Kidney (tissue), 13 donors: ENCODE measurements at regions not wholly inside any gene's neighbourhood (a gene's known extent, or its start where the extent isn't known, plus 50 kb on each side); places are given as distances from the start of the nearest gene placed in this dataset.

ENCODE experiments used
- DNase-seq, 5 donors: peaks; one replicate each; pipeline ENCODE4 v3.0.0-alpha.2; 2013 to 2020
- FAIRE-seq: peaks from 2 replicates; lab custom pipeline; 2012; peaks lifted over from hg19 to GRCh38; lab: Jason Lieb, UNC
- H3K27ac ChIP-seq, 2 donors: one replicate each; pipeline ENCODE4 v1.7.0; 2013; ENCODE audit warnings: low read depth in 2 of 2, low read length in 2 of 2, inconsistent platforms in 1 of 2
- H3K27me3 ChIP-seq: one replicate; pipeline ENCODE4 v1.7.1; 2013; ENCODE audit warnings: low read length, inconsistent platforms; ENCODE audit not compliant: control insufficient read depth, insufficient read depth
- H3K36me3 ChIP-seq, 3 donors: one replicate each; pipeline versions ENCODE4 v1.7.0 to v1.7.1; 2013; ENCODE audit warnings: low read length in 3 of 3, control low read depth in 1 of 3, inconsistent platforms in 1 of 3; ENCODE audit not compliant: insufficient read depth in 3 of 3, control insufficient read depth in 2 of 3
- H3K4me1 ChIP-seq, 3 donors: one replicate each; pipeline versions ENCODE4 v1.7.0 to v1.7.1; 2013; ENCODE audit warnings: low read length in 3 of 3, inconsistent platforms in 1 of 3, low read depth in 1 of 3; ENCODE audit not compliant: control insufficient read depth in 2 of 3, insufficient read depth in 2 of 3
- H3K4me3 ChIP-seq, 3 donors: one replicate each; pipeline versions ENCODE4 v1.7.0 to v1.8.1; 2013; ENCODE audit warnings: low read length in 3 of 3, control low read depth in 1 of 3, inconsistent platforms in 1 of 3
- H3K9ac ChIP-seq, 3 donors: one replicate each; pipeline versions ENCODE4 v1.7.0 to v1.7.1; 2013; ENCODE audit warnings: low read length in 3 of 3, control low read depth in 1 of 3, inconsistent platforms in 1 of 3
- H3K9me3 ChIP-seq, 3 donors: one replicate each; pipeline versions ENCODE4 v1.7.0 to v1.7.1; 2013; ENCODE audit warnings: low read length in 3 of 3, control low read depth in 1 of 3, inconsistent platforms in 1 of 3; ENCODE audit not compliant: control insufficient read depth in 2 of 3, insufficient read depth in 1 of 3
- intact Hi-C: fragments of 100-400 bp; cut with DNase I; formaldehyde crosslinking; loops from one replicate; pipeline ENCODE4 v1.11.1; 2022
- TF ChIP-seq, protein P1 (sequence below): IDR thresholded peaks from 3 replicates; pipeline ENCODE4 v1.5.1; 2012; ENCODE audit warnings: mild to moderate bottlenecking, moderate library complexity, borderline replicate concordance; ENCODE audit not compliant: insufficient read depth; ENCODE audit errors: extremely low read depth
- donor health status: control.
- donor health status: control.
- donor health status: control.
- donor health status: control.
- donor health status: control.
- donor health status: DM: yes; HTN: yes; CAD: no.
- donor health status: Normal renal cell carcinoma (clear cell type).

DNA sequence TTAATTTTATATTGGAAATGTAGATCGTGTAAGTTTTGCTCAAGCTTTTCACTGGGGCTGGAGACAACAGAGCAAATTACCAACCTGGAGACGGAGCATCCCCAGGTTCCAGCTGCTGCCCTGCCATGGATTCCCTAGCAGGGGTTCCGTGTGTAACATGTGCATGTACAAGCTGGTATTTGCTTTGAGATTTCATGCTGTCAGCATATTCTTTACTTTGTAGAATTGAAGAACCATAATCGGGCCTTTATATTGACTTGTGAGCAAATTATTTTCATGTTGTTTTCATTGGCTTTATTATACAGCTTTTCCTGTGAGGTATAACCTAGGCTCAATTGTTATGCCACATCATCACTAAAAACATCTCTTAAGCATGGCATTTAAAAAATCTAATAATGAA lies 369.2 kb upstream of the COBL start:
- no peak for DNase-seq
- FAIRE-seq = no peak
- intact Hi-C loops = no loop called here
- Histone ChIP-seq H3K27ac (no peak overlapping the region), H3K36me3 (no peaks in the 10 kb centered on the region), H3K4me3 (no peak overlapping the region), H3K27me3 (no peaks in the 10 kb centered on the region), H3K9ac (no peak overlapping the region), H3K4me1 (no peaks in the 10 kb centered on the region), H3K9me3 (no peaks in the 10 kb centered on the region)
- TF ChIP-seq, protein P1, sequence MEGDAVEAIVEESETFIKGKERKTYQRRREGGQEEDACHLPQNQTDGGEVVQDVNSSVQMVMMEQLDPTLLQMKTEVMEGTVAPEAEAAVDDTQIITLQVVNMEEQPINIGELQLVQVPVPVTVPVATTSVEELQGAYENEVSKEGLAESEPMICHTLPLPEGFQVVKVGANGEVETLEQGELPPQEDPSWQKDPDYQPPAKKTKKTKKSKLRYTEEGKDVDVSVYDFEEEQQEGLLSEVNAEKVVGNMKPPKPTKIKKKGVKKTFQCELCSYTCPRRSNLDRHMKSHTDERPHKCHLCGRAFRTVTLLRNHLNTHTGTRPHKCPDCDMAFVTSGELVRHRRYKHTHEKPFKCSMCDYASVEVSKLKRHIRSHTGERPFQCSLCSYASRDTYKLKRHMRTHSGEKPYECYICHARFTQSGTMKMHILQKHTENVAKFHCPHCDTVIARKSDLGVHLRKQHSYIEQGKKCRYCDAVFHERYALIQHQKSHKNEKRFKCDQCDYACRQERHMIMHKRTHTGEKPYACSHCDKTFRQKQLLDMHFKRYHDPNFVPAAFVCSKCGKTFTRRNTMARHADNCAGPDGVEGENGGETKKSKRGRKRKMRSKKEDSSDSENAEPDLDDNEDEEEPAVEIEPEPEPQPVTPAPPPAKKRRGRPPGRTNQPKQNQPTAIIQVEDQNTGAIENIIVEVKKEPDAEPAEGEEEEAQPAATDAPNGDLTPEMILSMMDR = no peak

DNA sequence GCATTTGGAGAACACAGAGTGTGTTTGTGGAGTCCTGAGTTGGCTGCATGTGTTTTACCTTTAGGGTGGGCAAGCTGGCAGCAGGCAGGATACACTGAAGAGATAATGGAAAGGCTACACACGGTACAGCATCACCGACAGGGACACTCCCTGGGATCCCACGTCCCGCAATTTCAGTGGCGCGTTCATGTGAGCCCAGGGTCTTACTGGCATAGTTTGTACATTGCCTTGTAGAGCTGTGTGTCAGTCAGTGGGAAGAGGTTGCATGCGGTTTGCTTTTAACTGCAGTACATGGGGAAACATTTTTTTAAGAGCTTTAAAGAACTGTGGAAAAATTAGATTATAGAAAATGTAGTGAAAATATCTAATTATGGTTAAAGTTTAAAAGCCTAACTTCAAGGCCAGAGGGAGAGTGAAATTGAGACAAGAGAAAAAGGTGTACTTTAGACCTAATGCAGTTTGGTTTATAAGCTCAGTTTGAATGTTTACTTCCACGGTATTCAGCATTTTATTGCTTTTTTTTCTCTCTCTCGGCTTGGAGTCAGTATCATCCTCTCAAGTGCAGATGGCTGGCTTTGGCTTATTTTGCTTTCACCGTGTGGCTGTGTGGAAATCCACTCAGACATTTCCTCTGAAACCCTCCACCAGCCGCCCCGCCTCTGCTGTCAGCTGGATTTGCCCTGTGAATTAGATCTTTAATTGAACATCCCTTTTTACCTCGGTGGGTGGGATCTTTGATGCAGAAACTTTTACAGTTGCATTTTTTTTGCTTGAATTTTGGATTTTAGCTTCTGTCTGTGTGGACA lies 364.2 kb upstream of the COBL start:
- Histone ChIP-seq H3K4me3 (no peak overlapping the region), H3K9me3 (no peaks in the 10 kb centered on the region), H3K9ac (no peak overlapping the region), H3K36me3 (no peaks in the 10 kb centered on the region), H3K4me1 (no peaks in the 10 kb centered on the region), H3K27me3 (no peaks in the 10 kb centered on the region), H3K27ac (no peak overlapping the region)
- FAIRE-seq = no peak
- intact Hi-C loops = no loop called here
- peak in 2 of 5 donors; percentile 31 to 50 for DNase-seq
- TF ChIP-seq, protein P1 = no peak

DNA sequence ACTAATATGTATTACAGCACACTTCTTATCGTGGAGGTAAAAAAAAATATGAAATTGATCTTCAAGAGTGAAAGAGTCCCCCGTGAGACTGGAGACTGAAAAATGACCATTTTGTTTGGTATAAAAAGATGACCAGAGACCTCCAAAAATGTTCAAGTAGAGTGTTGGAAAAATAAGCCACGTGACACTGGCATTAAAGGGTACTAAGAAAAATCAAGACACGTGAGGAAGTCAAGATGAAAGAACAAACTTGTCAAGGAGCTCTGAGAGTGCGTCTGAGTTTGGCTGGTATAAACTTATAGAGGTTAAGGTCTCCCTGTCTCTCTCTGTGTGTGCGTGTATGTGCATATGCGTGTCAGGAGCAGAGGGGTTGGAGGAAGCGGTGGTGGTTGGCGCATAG lies 362.7 kb upstream of the COBL start:
- TF ChIP-seq, protein P1 = no peak
- no peak for FAIRE-seq
- no peaks in the 10 kb centered on the region for H3K9me3 ChIP-seq
- H3K27ac ChIP-seq = no peak overlapping the region
- H3K9ac ChIP-seq = no peak overlapping the region
- H3K36me3 ChIP-seq = no peaks in the 10 kb centered on the region
- intact Hi-C loops = no loop called here
- H3K27me3 ChIP-seq = no peaks in the 10 kb centered on the region
- no peak overlapping the region for H3K4me3 ChIP-seq
- no peaks in the 10 kb centered on the region for H3K4me1 ChIP-seq
- DNase-seq = peak in 1 of 5 donors; percentile 2
